Thyroid gland (tissue), 4 donors: ENCODE measurements at regions not wholly inside any gene's neighbourhood (a gene's known extent, or its start where the extent isn't known, plus 50 kb on each side); places are given as distances from the start of the nearest gene placed in this dataset.
"Not testable (repeated sequence)": the region's sequence is repeated elsewhere in the genome, so short reads cannot be mapped to it uniquely, and the experiment has no call there.

Source experiments
- DNase-seq, 2 donors: peaks; one replicate each; pipeline ENCODE4 v3.0.0-alpha.2; 2019
- H3K27ac ChIP-seq, 3 donors: fragments of 200-600 bp; sonication (generic); 1 replicate in 2 of 3; 2 replicates in 1 of 3; pipeline ENCODE4 v1.5.1; 2016 to 2019; ENCODE audit warnings: mild to moderate bottlenecking in 1 of 3, moderate library complexity in 1 of 3
- H3K27me3 ChIP-seq: fragments of 200-600 bp; sonication (generic); one replicate; pipeline ENCODE4 v1.5.1; 2019
- H3K36me3 ChIP-seq, 2 donors: fragments of 200-600 bp; sonication (generic); one replicate each; pipeline ENCODE4 v1.5.1; 2016 to 2019
- H3K4me1 ChIP-seq, 2 donors: fragments of 200-600 bp; sonication (generic); one replicate each; pipeline ENCODE4 v1.5.1; 2017 to 2019
- H3K4me3 ChIP-seq, 3 donors: fragments of 200-600 bp; sonication (generic); replicated peaks in 1 of 3; 1 replicate in 2 of 3; 2 replicates in 1 of 3; pipeline ENCODE4 v1.5.1; 2016; ENCODE audit warnings: mild to moderate bottlenecking in 1 of 3
- H3K9me3 ChIP-seq: fragments of 200-600 bp; sonication (generic); one replicate; pipeline ENCODE4 v1.5.1; 2017
- POLR2A ChIP-seq, 2 donors: fragments of 450-650 bp; IDR thresholded peaks; one replicate each; pipeline ENCODE4 v1.6.1; 2017; ENCODE audit warnings: antibody characterized with exemption in 2 of 2, mild to moderate bottlenecking in 2 of 2, moderate library complexity in 1 of 2
- WGBS, 2 donors: methylation state at CpG; one replicate each; pipeline ENCODE4 v1.1.5; 2017; 5-methylcytosine and 5-hydroxymethylcytosine counted together
- intact Hi-C: fragments of 100-400 bp; cut with DNase I; formaldehyde crosslinking; loops from one replicate; pipeline ENCODE4 v1.15.1; 2023
- TF ChIP-seq, protein P1 (sequence below), 6 experiments: fragments of 200-600 bp in 3 of 6; fragments of 450-650 bp in 3 of 6; sonication (generic) in 3 of 6; IDR thresholded peaks; one replicate each; pipeline ENCODE4 v1.5.1; 2016 to 2019; ENCODE audit warnings: antibody characterized with exemption in 6 of 6, mild to moderate bottlenecking in 2 of 6, inconsistent platforms in 1 of 6, moderate library complexity in 1 of 6

- no peaks in the 10 kb centered on the region for H3K27me3 ChIP-seq
- no peak overlapping the region for H3K27ac ChIP-seq
- no peak for TF ChIP-seq POLR2A (IDR thresholded peaks at IDR 0.05)
- 89 to 97% methylated on average over 13 of the region's 23 CpGs for WGBS, 2 donors
- no peak for DNase-seq
- intact Hi-C loops: no loop called here
- H3K4me3 ChIP-seq: no peak overlapping the region
- H3K4me1 ChIP-seq: no peaks in the 10 kb centered on the region
- H3K36me3 ChIP-seq: no peaks in the 10 kb centered on the region
- H3K9me3 ChIP-seq: no peaks in the 10 kb centered on the region
These were observed 60.7 kb upstream of the METRNL start for GRCh38 chr17:83018658-83019193.

GRCh38 chr17:83019376-83019775 is 60.0 kb upstream of the METRNL start:
- no peaks in the 10 kb centered on the region for H3K9me3 ChIP-seq
- H3K36me3 ChIP-seq: no peaks in the 10 kb centered on the region
- no peak for DNase-seq
- H3K27me3 ChIP-seq: no peaks in the 10 kb centered on the region
- H3K27ac ChIP-seq: no peak overlapping the region
- no peak overlapping the region for H3K4me3 ChIP-seq
- intact Hi-C loops: no loop called here
- WGBS, 2 donors: 65 to 86% methylated on average over 10 of the region's 10 CpGs
- no peaks in the 10 kb centered on the region for H3K4me1 ChIP-seq
- TF ChIP-seq, protein P1, sequence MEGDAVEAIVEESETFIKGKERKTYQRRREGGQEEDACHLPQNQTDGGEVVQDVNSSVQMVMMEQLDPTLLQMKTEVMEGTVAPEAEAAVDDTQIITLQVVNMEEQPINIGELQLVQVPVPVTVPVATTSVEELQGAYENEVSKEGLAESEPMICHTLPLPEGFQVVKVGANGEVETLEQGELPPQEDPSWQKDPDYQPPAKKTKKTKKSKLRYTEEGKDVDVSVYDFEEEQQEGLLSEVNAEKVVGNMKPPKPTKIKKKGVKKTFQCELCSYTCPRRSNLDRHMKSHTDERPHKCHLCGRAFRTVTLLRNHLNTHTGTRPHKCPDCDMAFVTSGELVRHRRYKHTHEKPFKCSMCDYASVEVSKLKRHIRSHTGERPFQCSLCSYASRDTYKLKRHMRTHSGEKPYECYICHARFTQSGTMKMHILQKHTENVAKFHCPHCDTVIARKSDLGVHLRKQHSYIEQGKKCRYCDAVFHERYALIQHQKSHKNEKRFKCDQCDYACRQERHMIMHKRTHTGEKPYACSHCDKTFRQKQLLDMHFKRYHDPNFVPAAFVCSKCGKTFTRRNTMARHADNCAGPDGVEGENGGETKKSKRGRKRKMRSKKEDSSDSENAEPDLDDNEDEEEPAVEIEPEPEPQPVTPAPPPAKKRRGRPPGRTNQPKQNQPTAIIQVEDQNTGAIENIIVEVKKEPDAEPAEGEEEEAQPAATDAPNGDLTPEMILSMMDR (IDR thresholded peaks at IDR 0.05): no peak
- no peak for TF ChIP-seq POLR2A (IDR thresholded peaks at IDR 0.05)

GRCh38 chr17:83024218-83024971 is 55.0 kb upstream of the METRNL start:
- Histone ChIP-seq H3K36me3 (no peaks in the 10 kb centered on the region), H3K27ac (no peak overlapping the region), H3K4me1 (no peaks in the 10 kb centered on the region), H3K27me3 (no peaks in the 10 kb centered on the region), H3K9me3 (no peaks in the 10 kb centered on the region), H3K4me3 (no peak overlapping the region)
- intact Hi-C loops: no loop called here
- DNase-seq: no peak
- TF ChIP-seq, protein P1 (IDR thresholded peaks at IDR 0.05): no peak
- TF ChIP-seq POLR2A (IDR thresholded peaks at IDR 0.05): no peak
- WGBS, 2 donors: 91 to 97% methylated on average over 34 to 36 of the region's 43 CpGs

DNA sequence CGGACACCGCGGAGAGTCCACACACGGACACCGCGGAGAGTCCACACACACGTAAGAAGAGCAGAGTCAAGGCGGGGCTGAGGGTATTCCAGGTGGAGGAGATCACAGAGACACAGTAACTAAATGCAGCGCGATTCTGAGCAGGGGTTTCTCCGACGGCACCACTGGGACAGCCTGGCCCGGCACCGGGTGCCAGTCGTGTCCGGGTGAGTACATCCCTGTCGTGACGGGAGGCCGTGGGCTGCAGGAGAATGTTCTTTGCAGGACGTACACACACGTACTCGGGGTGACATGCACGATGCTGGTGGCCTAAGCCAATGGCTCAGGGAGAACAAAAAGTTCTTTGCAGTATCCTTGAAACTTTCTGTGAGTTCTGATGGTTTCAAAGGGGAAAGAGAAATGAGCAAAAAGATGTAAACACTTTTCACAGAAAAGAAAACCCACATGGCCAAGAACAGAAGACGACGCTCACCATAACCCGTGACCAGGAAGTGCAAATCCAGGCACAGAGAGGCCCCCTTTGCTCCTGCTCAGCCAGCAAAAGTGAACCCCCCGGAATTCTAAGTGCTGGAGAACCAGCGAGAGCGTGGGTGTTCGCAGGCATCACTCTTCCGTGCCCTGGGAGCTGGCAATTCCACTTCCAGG is 53.7 kb upstream of the METRNL start:
- TF ChIP-seq POLR2A (IDR thresholded peaks at IDR 0.05): no peak
- TF ChIP-seq, protein P1 (IDR thresholded peaks at IDR 0.05): no peak
- Histone ChIP-seq H3K36me3 (no peaks in the 10 kb centered on the region), H3K9me3 (no peaks in the 10 kb centered on the region), H3K27me3 (no peaks in the 10 kb centered on the region), H3K4me3 (no peak overlapping the region), H3K4me1 (no peaks in the 10 kb centered on the region), H3K27ac (no peak overlapping the region)
- intact Hi-C loops: no loop called here
- WGBS, 2 donors: 95 to 96% methylated on average over 31 of the region's 31 CpGs
- DNase-seq: no peak

GRCh38 chr17:83026311-83026811 is 53.0 kb upstream of the METRNL start:
- no peaks in the 10 kb centered on the region for H3K36me3 ChIP-seq
- H3K4me1 ChIP-seq: no peaks in the 10 kb centered on the region
- no peak overlapping the region for H3K4me3 ChIP-seq
- WGBS, 2 donors: 69 to 71% methylated on average over 13 to 14 of the region's 14 CpGs
- no peak for TF ChIP-seq POLR2A (IDR thresholded peaks at IDR 0.05)
- TF ChIP-seq, protein P1 (IDR thresholded peaks at IDR 0.05): no peak
- H3K9me3 ChIP-seq: no peaks in the 10 kb centered on the region
- no peaks in the 10 kb centered on the region for H3K27me3 ChIP-seq
- intact Hi-C loops: no loop called here
- DNase-seq: no peak
- H3K27ac ChIP-seq: no peak overlapping the region

DNA sequence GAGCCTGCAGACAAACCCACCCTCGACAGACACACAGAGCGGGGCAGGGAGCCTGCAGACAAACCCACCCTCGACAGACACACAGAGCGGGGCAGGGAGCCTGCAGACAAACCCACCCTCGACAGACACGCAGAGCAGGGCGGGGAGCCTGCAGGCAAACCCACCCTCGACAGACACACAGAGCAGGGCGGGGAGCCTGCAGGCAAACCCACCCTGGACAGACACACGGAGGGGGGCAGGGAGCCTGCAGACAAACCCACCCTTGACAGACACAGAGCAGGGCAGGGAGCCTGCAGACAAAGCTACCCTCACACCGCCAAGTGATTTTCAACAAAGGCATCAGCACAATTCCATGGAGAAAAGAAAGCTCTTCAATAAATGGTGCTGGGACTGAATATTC is 52.5 kb upstream of the METRNL start:
- H3K36me3 ChIP-seq, H3K9me3 ChIP-seq, H3K27me3 ChIP-seq, intact Hi-C loops, DNase-seq, H3K27ac ChIP-seq, H3K4me3 ChIP-seq, H3K4me1 ChIP-seq: not testable (repeated sequence)
- 74 to 75% methylated on average over 8 to 11 of the region's 11 CpGs for WGBS, 2 donors
